ENCODE measurements at regions not wholly inside any gene's neighbourhood (a gene's known extent, or its start where the extent isn't known, plus 50 kb on each side); places are given as distances from the start of the nearest gene placed in this dataset.

- H3K27ac ChIP-seq (ENCODE audit: low read depth, low read length), result no peak overlapping the region
- H3K9ac ChIP-seq (ENCODE audit: low read length), result no peak overlapping the region
- no peak overlapping the region for H3K4me3 ChIP-seq (ENCODE audit: insufficient read depth, low read length, poor library complexity, severe bottlenecking)
- no peaks in the 10 kb centered on the region for H3K9me2 ChIP-seq (replicated peaks; ENCODE audit: insufficient read depth, low read length)
- no peaks in the 10 kb centered on the region for H3K36me3 ChIP-seq (ENCODE audit: low read length)
- no peaks in the 10 kb centered on the region for H3F3A ChIP-seq (ENCODE audit: insufficient read depth)
- no peaks in the 10 kb centered on the region for H3K9me3 ChIP-seq (ENCODE audit: insufficient read depth, low read length)
- H3K27me3 ChIP-seq (ENCODE audit: low read length), result no peaks in the 10 kb centered on the region
- H3K4me2 ChIP-seq (ENCODE audit: low read depth, low read length, poor library complexity, severe bottlenecking), result no peak overlapping the region
- no peak overlapping the region for H2AFZ ChIP-seq (ENCODE audit: low read depth, low read length, severe bottlenecking)
- H3K79me2 ChIP-seq (ENCODE audit: insufficient read depth, low read length), result no peaks in the 10 kb centered on the region
- H4K20me1 ChIP-seq (ENCODE audit: low read depth, low read length), result no peaks in the 10 kb centered on the region
- TF ChIP-seq CTCF (IDR thresholded peaks at IDR 0.05; ENCODE audit: insufficient read depth, low read length, poor library complexity, severe bottlenecking) (no peak), EZH2phosphoT487 (conservative IDR thresholded peaks at IDR 0.05; ENCODE audit: low read length) (no peak)
Observed at GRCh38 chr5:115016646-115017045, 153.1 kb downstream of the TRIM36 start.

GRCh38 chr5:114999176-114999575, 170.5 kb downstream of the TRIM36 start:
- no peaks in the 10 kb centered on the region; the same call in 1 of the 2 replicates for H3K27me3 ChIP-seq (ENCODE audit: low read length)
- no peaks in the 10 kb centered on the region for H3K79me2 ChIP-seq (ENCODE audit: insufficient read depth, low read length)
- H3K4me3 ChIP-seq (ENCODE audit: insufficient read depth, low read length, poor library complexity, severe bottlenecking), result no peak overlapping the region
- H3K36me3 ChIP-seq (ENCODE audit: low read length), result no peaks in the 10 kb centered on the region
- no peak overlapping the region for H3K9ac ChIP-seq (ENCODE audit: low read length)
- TF ChIP-seq CTCF (IDR thresholded peaks at IDR 0.05; ENCODE audit: insufficient read depth, low read length, poor library complexity, severe bottlenecking) (no peak), EZH2phosphoT487 (conservative IDR thresholded peaks at IDR 0.05; ENCODE audit: low read length) (no peak)
- H3F3A ChIP-seq (ENCODE audit: insufficient read depth), result no peaks in the 10 kb centered on the region
- H3K9me2 ChIP-seq (replicated peaks; ENCODE audit: insufficient read depth, low read length), result 0 out of 2 replicates have a peak, but pooled peaks cover 4% of the 10 kb centered on the region
- H3K27ac ChIP-seq (ENCODE audit: low read depth, low read length), result no peak overlapping the region
- H2AFZ ChIP-seq (ENCODE audit: low read depth, low read length, severe bottlenecking), result no peak overlapping the region
- H3K4me2 ChIP-seq (ENCODE audit: low read depth, low read length, poor library complexity, severe bottlenecking), result no peak overlapping the region
- no peaks in the 10 kb centered on the region for H3K9me3 ChIP-seq (ENCODE audit: insufficient read depth, low read length)
- H4K20me1 ChIP-seq (ENCODE audit: low read depth, low read length), result no peaks in the 10 kb centered on the region

- H3K27me3 ChIP-seq (ENCODE audit: low read length), result no peaks in the 10 kb centered on the region
- no peaks in the 10 kb centered on the region for H3K36me3 ChIP-seq (ENCODE audit: low read length)
- no peaks in the 10 kb centered on the region for H3K9me2 ChIP-seq (replicated peaks; ENCODE audit: insufficient read depth, low read length)
- no peaks in the 10 kb centered on the region for H3F3A ChIP-seq (ENCODE audit: insufficient read depth)
- no peak overlapping the region for H3K4me2 ChIP-seq (ENCODE audit: low read depth, low read length, poor library complexity, severe bottlenecking)
- H3K9ac ChIP-seq (ENCODE audit: low read length), result no peak overlapping the region
- H3K9me3 ChIP-seq (ENCODE audit: insufficient read depth, low read length), result no peaks in the 10 kb centered on the region
- H2AFZ ChIP-seq (ENCODE audit: low read depth, low read length, severe bottlenecking), result no peak overlapping the region
- no peak overlapping the region for H3K27ac ChIP-seq (ENCODE audit: low read depth, low read length)
- no peak overlapping the region for H3K4me3 ChIP-seq (ENCODE audit: insufficient read depth, low read length, poor library complexity, severe bottlenecking)
- H4K20me1 ChIP-seq (ENCODE audit: low read depth, low read length), result no peaks in the 10 kb centered on the region
- no peaks in the 10 kb centered on the region for H3K79me2 ChIP-seq (ENCODE audit: insufficient read depth, low read length)
- no peak for TF ChIP-seq EZH2phosphoT487 (conservative IDR thresholded peaks at IDR 0.05; ENCODE audit: low read length)
- no peak for TF ChIP-seq CTCF (IDR thresholded peaks at IDR 0.05; ENCODE audit: insufficient read depth, low read length, poor library complexity, severe bottlenecking)
Observed at GRCh38 chr5:114989512-114989911, 180.2 kb downstream of the TRIM36 start.

Data from SU-DHL-6 (cell line).